ENCODE measurements at regions not wholly inside any gene's neighbourhood (a gene's known extent, or its start where the extent isn't known, plus 50 kb on each side); places are given as distances from the start of the nearest gene placed in this dataset.

GRCh38 chr20:52787962-52788361 is 184.2 kb upstream of the TSHZ2 start:
- H3K27ac ChIP-seq, result no peak overlapping the region
- no peaks in the 10 kb centered on the region for H3K4me1 ChIP-seq
- H3K4me3 ChIP-seq, result no peak overlapping the region
- H3K36me3 ChIP-seq, result no peaks in the 10 kb centered on the region
- H3K9me3 ChIP-seq, result no peaks in the 10 kb centered on the region
- no peaks in the 10 kb centered on the region for H3K27me3 ChIP-seq
- TF ChIP-seq CTCF (IDR thresholded peaks at IDR 0.05) (no peak), EP300 (IDR thresholded peaks at IDR 0.05) (no peak), POLR2A (IDR thresholded peaks at IDR 0.05) (no peak)
- no peak for DNase-seq (ENCODE audit: low spot score in 2 of 2)
- WGBS, 2 donors, result 65 to 70% methylated on average over 3 of the region's 3 CpGs

- no peak for DNase-seq (ENCODE audit: low spot score in 2 of 2)
- 54 to 61% methylated on average over 3 of the region's 3 CpGs for WGBS, 2 donors
Observed at GRCh38 chr20:52787216-52787615, 184.9 kb upstream of the TSHZ2 start.

GRCh38 chr20:52785679-52786078 is 186.5 kb upstream of the TSHZ2 start:
- DNase-seq (ENCODE audit: low spot score in 2 of 2), result no peak
- no peak for TF ChIP-seq EP300 (IDR thresholded peaks at IDR 0.05)
- no peak for TF ChIP-seq CTCF (IDR thresholded peaks at IDR 0.05)
- no peak for TF ChIP-seq POLR2A (IDR thresholded peaks at IDR 0.05)
- no peaks in the 10 kb centered on the region for H3K9me3 ChIP-seq
- no peak overlapping the region for H3K27ac ChIP-seq
- no peaks in the 10 kb centered on the region for H3K27me3 ChIP-seq
- WGBS, 2 donors, result 62% methylated on average over 6 of the region's 6 CpGs
- H3K4me3 ChIP-seq, result no peak overlapping the region
- H3K36me3 ChIP-seq, result no peaks in the 10 kb centered on the region
- no peaks in the 10 kb centered on the region for H3K4me1 ChIP-seq

More at GRCh38 chr20:52787216-52787615, 184.9 kb upstream of the TSHZ2 start:
- Histone ChIP-seq H3K27me3 (no peaks in the 10 kb centered on the region), H3K9me3 (no peaks in the 10 kb centered on the region), H3K4me1 (no peaks in the 10 kb centered on the region), H3K4me3 (no peak overlapping the region), H3K27ac (no peak overlapping the region), H3K36me3 (no peaks in the 10 kb centered on the region)
- TF ChIP-seq CTCF (IDR thresholded peaks at IDR 0.05) (no peak), POLR2A (IDR thresholded peaks at IDR 0.05) (no peak), EP300 (IDR thresholded peaks at IDR 0.05) (no peak)

- no peak overlapping the region for H3K27ac ChIP-seq
- H3K27me3 ChIP-seq, result no peaks in the 10 kb centered on the region
- no peaks in the 10 kb centered on the region for H3K9me3 ChIP-seq
- DNase-seq (ENCODE audit: low spot score in 2 of 2), result no peak
- no peaks in the 10 kb centered on the region for H3K36me3 ChIP-seq
- no peaks in the 10 kb centered on the region for H3K4me1 ChIP-seq
- TF ChIP-seq CTCF (IDR thresholded peaks at IDR 0.05) (no peak), POLR2A (IDR thresholded peaks at IDR 0.05) (no peak), EP300 (IDR thresholded peaks at IDR 0.05) (no peak)
- 74 to 79% methylated on average over 2 of the region's 2 CpGs for WGBS, 2 donors
- H3K4me3 ChIP-seq, result no peak overlapping the region
Observed at GRCh38 chr20:52783769-52784168, 188.4 kb upstream of the TSHZ2 start.

GRCh38 chr20:52780462-52780861 is 191.7 kb upstream of the TSHZ2 start:
- 45 to 48% methylated on average over 2 of the region's 2 CpGs for WGBS, 2 donors
- Histone ChIP-seq H3K27me3 (no peaks in the 10 kb centered on the region), H3K4me3 (no peak overlapping the region), H3K27ac (no peak overlapping the region), H3K36me3 (no peaks in the 10 kb centered on the region), H3K9me3 (no peaks in the 10 kb centered on the region), H3K4me1 (no peaks in the 10 kb centered on the region)
- no peak for DNase-seq (ENCODE audit: low spot score in 2 of 2)
- TF ChIP-seq CTCF (IDR thresholded peaks at IDR 0.05) (no peak), POLR2A (IDR thresholded peaks at IDR 0.05) (no peak), EP300 (IDR thresholded peaks at IDR 0.05) (no peak)

All from tibial nerve (tissue), 4 donors.